A673 (cell line): ENCODE measurements at regions not wholly inside any gene's neighbourhood (a gene's known extent, or its start where the extent isn't known, plus 50 kb on each side); places are given as distances from the start of the nearest gene placed in this dataset.

Experiments
- EZH2 ChIP-seq: fragments of 200-600 bp; sonication (generic); IDR thresholded peaks from 2 replicates; pipeline ENCODE4 v1.6.1; 2017; ENCODE audit warnings: borderline replicate concordance, low read depth, mild to moderate bottlenecking, mixed read lengths, antibody characterized with exemption, low read length; ENCODE audit not compliant: poor library complexity, severe bottlenecking
- TF ChIP-seq, protein P1 (sequence below): fragments of 300-800, 200-600 bp; sonication (generic); conservative IDR thresholded peaks from 2 replicates; pipeline ENCODE4 v1.5.1; 2017; ENCODE audit warnings: low read depth, mild to moderate bottlenecking, antibody characterized with exemption, low read length, moderate library complexity, mixed read lengths

DNA sequence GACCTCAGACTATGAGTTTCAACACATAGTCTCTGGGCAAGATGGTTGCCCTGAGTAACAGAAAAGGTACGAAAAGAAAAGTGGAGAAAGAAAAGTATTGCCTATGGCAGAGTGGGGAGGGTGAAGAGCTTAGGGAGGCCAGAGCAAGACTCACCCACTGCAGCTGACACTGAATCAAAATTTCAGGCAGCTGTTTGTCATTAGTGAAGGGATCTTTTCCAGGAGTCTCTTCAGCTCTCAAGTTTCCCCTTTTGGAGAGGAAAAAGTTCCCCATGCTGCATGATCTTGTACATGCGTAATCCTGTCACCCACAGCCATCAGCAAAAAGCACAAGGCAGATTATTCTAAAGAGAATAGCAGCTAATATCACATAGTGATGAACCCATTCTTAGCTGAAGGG lies 616.9 kb upstream of the GBE1 start:
- TF ChIP-seq, protein P1, sequence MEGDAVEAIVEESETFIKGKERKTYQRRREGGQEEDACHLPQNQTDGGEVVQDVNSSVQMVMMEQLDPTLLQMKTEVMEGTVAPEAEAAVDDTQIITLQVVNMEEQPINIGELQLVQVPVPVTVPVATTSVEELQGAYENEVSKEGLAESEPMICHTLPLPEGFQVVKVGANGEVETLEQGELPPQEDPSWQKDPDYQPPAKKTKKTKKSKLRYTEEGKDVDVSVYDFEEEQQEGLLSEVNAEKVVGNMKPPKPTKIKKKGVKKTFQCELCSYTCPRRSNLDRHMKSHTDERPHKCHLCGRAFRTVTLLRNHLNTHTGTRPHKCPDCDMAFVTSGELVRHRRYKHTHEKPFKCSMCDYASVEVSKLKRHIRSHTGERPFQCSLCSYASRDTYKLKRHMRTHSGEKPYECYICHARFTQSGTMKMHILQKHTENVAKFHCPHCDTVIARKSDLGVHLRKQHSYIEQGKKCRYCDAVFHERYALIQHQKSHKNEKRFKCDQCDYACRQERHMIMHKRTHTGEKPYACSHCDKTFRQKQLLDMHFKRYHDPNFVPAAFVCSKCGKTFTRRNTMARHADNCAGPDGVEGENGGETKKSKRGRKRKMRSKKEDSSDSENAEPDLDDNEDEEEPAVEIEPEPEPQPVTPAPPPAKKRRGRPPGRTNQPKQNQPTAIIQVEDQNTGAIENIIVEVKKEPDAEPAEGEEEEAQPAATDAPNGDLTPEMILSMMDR, result no peak
- no peak for TF ChIP-seq EZH2
